ENCODE measurements at regions not wholly inside any gene's neighbourhood (a gene's known extent, or its start where the extent isn't known, plus 50 kb on each side); places are given as distances from the start of the nearest gene placed in this dataset.

GRCh38 chr2:2939078-2939795, 438.4 kb downstream of the EIPR1 start:
- intact Hi-C loops (cut with DNase I), result no loop called here
- peak in 3 of 10 donors; percentile 55 to 88 (median 84) for DNase-seq

- intact Hi-C loops (cut with DNase I), result no loop called here
- peak in 6 of 10 donors; percentile 23 to 88 (median 48) for DNase-seq
Measured at GRCh38 chr2:2938481-2938880, 439.1 kb downstream of the EIPR1 start.

GRCh38 chr2:2935445-2936149, 442.0 kb downstream of the EIPR1 start:
- DNase-seq, result no peak
- intact Hi-C loops (cut with DNase I), result no loop called here

- no peak for DNase-seq
- intact Hi-C loops (cut with DNase I), result no loop called here
Measured at GRCh38 chr2:2933426-2933825, 444.2 kb downstream of the EIPR1 start.

- intact Hi-C loops (cut with DNase I), result no loop called here
- no peak for DNase-seq
Measured at GRCh38 chr2:2932692-2933305, 444.8 kb downstream of the EIPR1 start.

GRCh38 chr2:2932189-2932588, 445.4 kb downstream of the EIPR1 start:
- intact Hi-C loops (cut with DNase I), result no loop called here
- peak in 1 of 10 donors; percentile 34 for DNase-seq

- intact Hi-C loops (cut with DNase I), result no loop called here
- no peak for DNase-seq
Measured at GRCh38 chr2:2931318-2932075, 446.1 kb downstream of the EIPR1 start.

GRCh38 chr2:2930841-2931240, 446.8 kb downstream of the EIPR1 start:
- intact Hi-C loops (cut with DNase I), result no loop called here
- DNase-seq, result no peak

GRCh38 chr2:2926858-2927175, 450.8 kb downstream of the EIPR1 start:
- intact Hi-C loops (cut with DNase I), result no loop called here
- no peak for DNase-seq

GRCh38 chr2:2926009-2926857, 451.4 kb downstream of the EIPR1 start:
- no peak for DNase-seq

GRCh38 chr2:2922156-2922555, 455.5 kb downstream of the EIPR1 start:
- DNase-seq, result no peak
- intact Hi-C loops (cut with DNase I), result no loop called here

More at GRCh38 chr2:2926009-2926857, 451.4 kb downstream of the EIPR1 start:
- intact Hi-C loops (cut with DNase I), result no loop called here

GRCh38 chr2:2921011-2921720, 456.5 kb downstream of the EIPR1 start:
- intact Hi-C loops (cut with DNase I), result no loop called here
- DNase-seq, result no peak

- DNase-seq, result no peak
- intact Hi-C loops (cut with DNase I), result no loop called here
Measured at GRCh38 chr2:2919574-2920365, 457.8 kb downstream of the EIPR1 start.

GRCh38 chr2:2919026-2919425, 458.6 kb downstream of the EIPR1 start:
- no peak for DNase-seq
- intact Hi-C loops (cut with DNase I), result no loop called here

GRCh38 chr2:2916621-2917020, 461.0 kb downstream of the EIPR1 start:
- DNase-seq, result no peak
- intact Hi-C loops (cut with DNase I), result no loop called here

- DNase-seq, result no peak
- intact Hi-C loops (cut with DNase I), result no loop called here
Measured at GRCh38 chr2:2914252-2914651, 463.4 kb downstream of the EIPR1 start.

GRCh38 chr2:2913601-2914120, 464.0 kb downstream of the EIPR1 start:
- DNase-seq, result no peak
- intact Hi-C loops (cut with DNase I), result no loop called here

GRCh38 chr2:2912731-2913130, 464.9 kb downstream of the EIPR1 start:
- no peak for DNase-seq
- intact Hi-C loops (cut with DNase I), result no loop called here

GRCh38 chr2:2912293-2912692, 465.3 kb downstream of the EIPR1 start:
- DNase-seq, result no peak

More at GRCh38 chr2:2912293-2912692, 465.3 kb downstream of the EIPR1 start:
- intact Hi-C loops (cut with DNase I), result no loop called here

Data from posterior cingulate gyrus (tissue), 11 donors.